GM19395 (cell line): ENCODE measurements at regions not wholly inside any gene's neighbourhood (a gene's known extent, or its start where the extent isn't known, plus 50 kb on each side); places are given as distances from the start of the nearest gene placed in this dataset.
"Not testable (repeated sequence)": the region's sequence is repeated elsewhere in the genome, so short reads cannot be mapped to it uniquely, and the experiment has no call there.

Experiments
- ATAC-seq: cut with Tn5 transposase; IDR thresholded peaks from one replicate; pipeline ENCODE4 v1.9.1; 2021; ENCODE audit warnings: mild to moderate bottlenecking, moderate library complexity; ENCODE audit not compliant: unreplicated experiment

- no peak for ATAC-seq
These were observed 114.7 kb downstream of the SOX4 start for GRCh38 chr6:21708320-21708580.

GRCh38 chr6:21710216-21710615 is 116.7 kb downstream of the SOX4 start:
- no peak for ATAC-seq

- ATAC-seq, result no peak
These were observed 117.5 kb downstream of the SOX4 start for GRCh38 chr6:21710908-21711627.

GRCh38 chr6:21712213-21712612 is 118.7 kb downstream of the SOX4 start:
- no peak for ATAC-seq

GRCh38 chr6:21713481-21713880 is 119.9 kb downstream of the SOX4 start:
- no peak for ATAC-seq

- no peak for ATAC-seq
These were observed 121.6 kb downstream of the SOX4 start for GRCh38 chr6:21715180-21715579.

GRCh38 chr6:21722510-21722909 is 129.0 kb downstream of the SOX4 start:
- no peak for ATAC-seq

- no peak for ATAC-seq
These were observed 133.1 kb downstream of the SOX4 start for GRCh38 chr6:21726676-21727075.

- no peak for ATAC-seq
These were observed 134.6 kb downstream of the SOX4 start for GRCh38 chr6:21728141-21728540.

- ATAC-seq, result no peak
These were observed 135.9 kb downstream of the SOX4 start for GRCh38 chr6:21729431-21729830.

GRCh38 chr6:21730533-21730932 is 137.0 kb downstream of the SOX4 start:
- no peak for ATAC-seq

- no peak for ATAC-seq
These were observed 138.0 kb downstream of the SOX4 start for GRCh38 chr6:21731411-21732031.

- ATAC-seq, result not testable (repeated sequence)
These were observed 138.6 kb downstream of the SOX4 start for GRCh38 chr6:21732032-21732730.

GRCh38 chr6:21732731-21733130 is 139.2 kb downstream of the SOX4 start:
- no peak for ATAC-seq

GRCh38 chr6:21733311-21733710 is 139.8 kb downstream of the SOX4 start:
- ATAC-seq, result no peak

- ATAC-seq, result no peak
These were observed 140.7 kb downstream of the SOX4 start for GRCh38 chr6:21734204-21734603.

GRCh38 chr6:21738180-21739094 is 144.9 kb downstream of the SOX4 start:
- no peak for ATAC-seq

- no peak for ATAC-seq
These were observed 145.7 kb downstream of the SOX4 start for GRCh38 chr6:21739241-21739640.

- no peak for ATAC-seq
These were observed 146.3 kb downstream of the SOX4 start for GRCh38 chr6:21739838-21740237.

GRCh38 chr6:21740376-21741124 is 147.0 kb downstream of the SOX4 start:
- ATAC-seq, result no peak
